HepG2 (cell line): ENCODE measurements at regions not wholly inside any gene's neighbourhood (a gene's known extent, or its start where the extent isn't known, plus 50 kb on each side); places are given as distances from the start of the nearest gene placed in this dataset.

ENCODE experiments used
- ATAC-seq: fragments of 200-7000 bp; cut with Tn5 transposase; 3 replicates; pipeline ENCODE4 v1.9.1; 2020; ENCODE audit warnings: mild to moderate bottlenecking, moderate library complexity
- BruUV-seq: library from RNA; stranded (reverse); fragments of 400-500 nt; replicated peaks from 2 replicates; lab custom pipeline; 2021; lab: Mats Ljungman, UMichigan
- CTCF ChIA-PET: fragments of 300-600 bp; formaldehyde crosslinking; extraction: SDS; loops from one replicate; lab custom pipeline; 2021; ENCODE audit warnings: low total read pairs, inconsistent platforms, low intra/inter-chr PET ratio; lab: Yijun Ruan, JAX
- POLR2A ChIA-PET: fragments of 350-600 bp; sonication (Branson Sonifier 250); formaldehyde crosslinking; loops from one replicate; lab custom pipeline; 2020; ENCODE audit warnings: antibody characterized with exemption, inconsistent platforms; lab: Yijun Ruan, JAX
- DNase-seq: peaks from one replicate; pipeline ENCODE4 v3.0.0-alpha.2; 2015; ENCODE audit warnings: low spot score
- FAIRE-seq: peaks from 3 replicates; lab custom pipeline; 2011; peaks lifted over from hg19 to GRCh38; lab: Jason Lieb, UNC
- H2AFZ ChIP-seq: one replicate; pipeline ENCODE4 v1.6.1; 2011; ENCODE audit warnings: low read length, inconsistent platforms
- H3K27ac ChIP-seq: fragments of 300-600 bp; 3 replicates; pipeline ENCODE4 v1.8.0; 2011; ENCODE audit warnings: mixed run types, mild to moderate bottlenecking, mixed read lengths, low read length, inconsistent platforms; ENCODE audit not compliant: insufficient read depth; ENCODE audit errors: extremely low read length
- H3K27me3 ChIP-seq, 2 experiments: fragments of 200-600 bp in 1 of 2; 2 replicates in 1 of 2; 3 replicates in 1 of 2; pipeline versions ENCODE4 v1.6.0 to v1.8.0; 2011; ENCODE audit warnings: low read length in 2 of 2, mild to moderate bottlenecking in 2 of 2, moderate library complexity in 2 of 2, inconsistent platforms in 1 of 2; ENCODE audit not compliant: insufficient read depth in 2 of 2, control insufficient read depth in 1 of 2
- H3K36me3 ChIP-seq, 2 experiments: fragments of 200-600 bp in 1 of 2; replicated peaks in 1 of 2; 2 replicates in 1 of 2; 3 replicates in 1 of 2; pipeline versions ENCODE4 v1.5.1 to v1.8.0; 2011; ENCODE audit warnings: low read length in 2 of 2, inconsistent platforms in 1 of 2; ENCODE audit not compliant: insufficient read depth in 2 of 2, control insufficient read depth in 1 of 2
- H3K4me1 ChIP-seq: 2 replicates; pipeline ENCODE4 v1.5.1; 2012; ENCODE audit warnings: low read length, inconsistent platforms; ENCODE audit not compliant: insufficient read depth
- H3K4me2 ChIP-seq: 2 replicates; pipeline ENCODE4 v1.6.0; 2011; ENCODE audit warnings: low read depth, low read length, inconsistent platforms
- H3K4me3 ChIP-seq, 3 experiments: fragments of 200-600 bp in 1 of 3; sonication (generic), shearing (Covaris generic) in 1 of 3; replicated peaks in 1 of 3; 2 replicates each; pipeline ENCODE4 v1.5.1; 2011 to 2016; ENCODE audit warnings: low read length in 3 of 3, inconsistent platforms in 2 of 3, low read depth in 2 of 3, mild to moderate bottlenecking in 2 of 3, control low read depth in 1 of 3, mixed read lengths in 1 of 3; ENCODE audit not compliant: insufficient read depth in 1 of 3
- H3K79me2 ChIP-seq: one replicate; pipeline ENCODE4 v1.6.1; 2011; ENCODE audit warnings: low read length, inconsistent platforms; ENCODE audit not compliant: insufficient read depth
- H3K9ac ChIP-seq: 2 replicates; pipeline ENCODE4 v1.6.0; 2011; ENCODE audit warnings: mild to moderate bottlenecking, low read depth, low read length, inconsistent platforms; ENCODE audit not compliant: insufficient read depth
- H3K9me3 ChIP-seq: 2 replicates; pipeline ENCODE4 v1.5.1; 2012; ENCODE audit warnings: mild to moderate bottlenecking, low read length
- H4K20me1 ChIP-seq: 2 replicates; pipeline ENCODE4 v1.6.0; 2011; ENCODE audit warnings: inconsistent platforms, mild to moderate bottlenecking, low read length, moderate library complexity; ENCODE audit not compliant: insufficient read depth
- FOXP1 ChIP-seq, 2 experiments: fragments of 450-650 bp in 1 of 2; IDR thresholded peaks; 2 replicates each; pipeline ENCODE4 v1.6.1; 2017 to 2018; ENCODE audit warnings: antibody characterized with exemption in 1 of 2
- HNF4A ChIP-seq: sonication (generic); formaldehyde crosslinking; IDR thresholded peaks from 2 replicates; pipeline ENCODE4 v1.4.0; 2020; ENCODE audit warnings: missing genetic modification reagents
- IRF2 ChIP-seq: IDR thresholded peaks from 2 replicates; pipeline ENCODE4 v1.6.1; 2018; ENCODE audit warnings: missing genetic modification reagents, missing compliant biosample characterization
- NFRKB ChIP-seq: fragments of 450-650 bp; IDR thresholded peaks from 2 replicates; pipeline ENCODE4 v1.6.1; 2017
- RARA ChIP-seq: IDR thresholded peaks from 2 replicates; pipeline ENCODE4 v1.6.1; 2016; ENCODE audit warnings: missing genetic modification reagents, missing compliant biosample characterization
- SIX4 ChIP-seq: sonication (generic); formaldehyde crosslinking; IDR thresholded peaks from 2 replicates; pipeline ENCODE4 v1.4.0; 2020; ENCODE audit warnings: missing genetic modification reagents
- SOX5 ChIP-seq: IDR thresholded peaks from 2 replicates; pipeline ENCODE4 v1.6.1; 2016; ENCODE audit warnings: borderline replicate concordance
- ZNF432 ChIP-seq: sonication (generic); formaldehyde crosslinking; IDR thresholded peaks from 2 replicates; pipeline ENCODE4 v1.5.0; 2020; ENCODE audit warnings: missing genetic modification reagents, mild to moderate bottlenecking, borderline replicate concordance
- ZNF44 ChIP-seq: sonication (generic); formaldehyde crosslinking; IDR thresholded peaks from 2 replicates; pipeline ENCODE4 v1.5.1; 2020; ENCODE audit warnings: mild to moderate bottlenecking, missing genetic modification reagents
- ZNF468 ChIP-seq: sonication (generic); formaldehyde crosslinking; IDR thresholded peaks from 2 replicates; pipeline ENCODE4 v1.8.0; 2022; ENCODE audit warnings: mild to moderate bottlenecking, moderate library complexity, missing genetic modification reagents
- ZNF510 ChIP-seq: sonication (generic); formaldehyde crosslinking; IDR thresholded peaks from 2 replicates; pipeline ENCODE4 v1.4.0; 2020; ENCODE audit warnings: low read depth, mild to moderate bottlenecking, missing genetic modification reagents
- WGBS: methylation state at CpG from one replicate; pipeline ENCODE4 v1.1.6; 2017; ENCODE audit warnings: low lambda C conversion rate; 5-methylcytosine and 5-hydroxymethylcytosine counted together
- in situ Hi-C: cut with HindIII; loops from 2 replicates; pipeline ENCODE4 v1.10.0; 2017; ENCODE audit warnings: low pct_unique_long_range_greater_than_20kb; ENCODE audit not compliant: extremely low pct_ligation_motif_present
- intact Hi-C: fragments of 100-400 bp; cut with micrococcal nuclease; formaldehyde crosslinking; loops from one replicate; pipeline ENCODE4 v1.10.0; 2022; ENCODE audit not compliant: unreplicated experiment
- TF ChIP-seq, protein P1 (sequence below): sonication (generic); formaldehyde crosslinking; conservative IDR thresholded peaks from 2 replicates; pipeline ENCODE4 v1.4.0; 2020; ENCODE audit warnings: mild to moderate bottlenecking, missing genetic modification reagents, moderate library complexity
- TF ChIP-seq, protein P2 (sequence below): IDR thresholded peaks from 2 replicates; pipeline ENCODE4 v1.6.1; 2016; ENCODE audit warnings: low read depth, control low read depth
- TF ChIP-seq, protein P3 (sequence below), 2 experiments: sonication (generic) in 1 of 2; formaldehyde crosslinking in 1 of 2; IDR thresholded peaks; 2 replicates each; pipeline versions ENCODE4 v1.4.0 to v1.6.1; 2016 to 2020; ENCODE audit warnings: borderline replicate concordance in 1 of 2, low read depth in 1 of 2, mild to moderate bottlenecking in 1 of 2, missing genetic modification reagents in 1 of 2
- TF ChIP-seq, protein P4 (sequence below): sonication (generic); formaldehyde crosslinking; IDR thresholded peaks from 2 replicates; pipeline ENCODE4 v1.4.0; 2020; ENCODE audit warnings: mild to moderate bottlenecking, missing genetic modification reagents

DNA sequence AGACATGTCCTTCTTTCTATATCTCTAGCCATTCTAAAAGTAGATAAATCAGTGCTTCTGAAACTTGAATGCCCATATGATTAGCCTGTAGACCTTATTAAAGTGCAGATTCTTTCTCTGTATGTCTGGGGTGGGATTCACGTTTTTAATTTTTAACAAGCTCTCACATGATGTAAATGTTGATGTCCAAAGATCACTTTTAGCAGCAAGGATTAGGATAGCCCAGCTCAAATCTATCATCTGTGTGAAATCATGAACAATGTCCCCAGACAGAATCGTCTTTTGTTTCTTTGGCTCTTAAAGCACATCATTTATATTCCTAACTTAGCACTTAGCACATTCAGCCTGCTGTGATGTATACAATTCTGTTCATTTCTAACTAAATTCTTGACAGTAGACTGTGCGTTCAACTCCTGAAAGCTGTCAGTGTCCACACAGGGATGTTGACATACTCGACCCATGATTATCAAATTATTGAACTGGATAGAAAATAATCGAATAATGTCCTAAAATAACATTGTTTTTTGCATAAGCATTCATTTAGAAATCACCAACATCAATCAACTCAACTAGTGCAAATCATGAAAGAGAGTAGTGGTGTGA lies 102.1 kb upstream of the MLIP start:
- FAIRE-seq (peak; percentile 37), DNase-seq (peak; percentile 52), ATAC-seq (peak; percentile 70)
- in situ Hi-C loops (no loop called here), intact Hi-C loops (no loop called here)
- peak overlapping the region; percentile 39 for H2AFZ ChIP-seq
- ChIA-PET CTCF (no interaction called here), POLR2A (no interaction called here)
- no peaks in the 10 kb centered on the region; a peak in 1 of 5 replicates for H3K27me3 ChIP-seq
- no peaks in the 10 kb centered on the region for H4K20me1 ChIP-seq
- BruUV-seq = no TSS peak
- H3K27ac ChIP-seq = no peak overlapping the region
- no peaks in the 10 kb centered on the region for H3K36me3 ChIP-seq
- H3K4me3 ChIP-seq = peak overlapping the region in 2 of 3 experiments; percentile 11 to 22; a peak in 2 of 6 replicates
- TF ChIP-seq ZNF510 (no peak), HNF4A (peak; percentile 71), ZNF432 (no peak), ZNF44 (CRISPR knock-in tag) (no peak), IRF2 (CRISPR knock-in tag) (no peak), FOXP1 (IDR thresholded peaks at IDR 0.05) (no peak), FOXP1 (CRISPR knock-in tag; IDR thresholded peaks at IDR 0.05) (no peak), SOX5 (CRISPR knock-in tag) (peak; percentile 12; the same call in 1 of the 2 replicates), SIX4 (CRISPR knock-in tag) (no peak), NFRKB (no peak), ZNF468 (CRISPR knock-in tag) (no peak), RARA (CRISPR knock-in tag) (no peak)
- TF ChIP-seq, protein P1, sequence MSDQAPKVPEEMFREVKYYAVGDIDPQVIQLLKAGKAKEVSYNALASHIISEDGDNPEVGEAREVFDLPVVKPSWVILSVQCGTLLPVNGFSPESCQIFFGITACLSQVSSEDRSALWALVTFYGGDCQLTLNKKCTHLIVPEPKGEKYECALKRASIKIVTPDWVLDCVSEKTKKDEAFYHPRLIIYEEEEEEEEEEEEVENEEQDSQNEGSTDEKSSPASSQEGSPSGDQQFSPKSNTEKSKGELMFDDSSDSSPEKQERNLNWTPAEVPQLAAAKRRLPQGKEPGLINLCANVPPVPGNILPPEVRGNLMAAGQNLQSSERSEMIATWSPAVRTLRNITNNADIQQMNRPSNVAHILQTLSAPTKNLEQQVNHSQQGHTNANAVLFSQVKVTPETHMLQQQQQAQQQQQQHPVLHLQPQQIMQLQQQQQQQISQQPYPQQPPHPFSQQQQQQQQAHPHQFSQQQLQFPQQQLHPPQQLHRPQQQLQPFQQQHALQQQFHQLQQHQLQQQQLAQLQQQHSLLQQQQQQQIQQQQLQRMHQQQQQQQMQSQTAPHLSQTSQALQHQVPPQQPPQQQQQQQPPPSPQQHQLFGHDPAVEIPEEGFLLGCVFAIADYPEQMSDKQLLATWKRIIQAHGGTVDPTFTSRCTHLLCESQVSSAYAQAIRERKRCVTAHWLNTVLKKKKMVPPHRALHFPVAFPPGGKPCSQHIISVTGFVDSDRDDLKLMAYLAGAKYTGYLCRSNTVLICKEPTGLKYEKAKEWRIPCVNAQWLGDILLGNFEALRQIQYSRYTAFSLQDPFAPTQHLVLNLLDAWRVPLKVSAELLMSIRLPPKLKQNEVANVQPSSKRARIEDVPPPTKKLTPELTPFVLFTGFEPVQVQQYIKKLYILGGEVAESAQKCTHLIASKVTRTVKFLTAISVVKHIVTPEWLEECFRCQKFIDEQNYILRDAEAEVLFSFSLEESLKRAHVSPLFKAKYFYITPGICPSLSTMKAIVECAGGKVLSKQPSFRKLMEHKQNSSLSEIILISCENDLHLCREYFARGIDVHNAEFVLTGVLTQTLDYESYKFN (CRISPR knock-in tag) = peak; percentile 46
- TF ChIP-seq, protein P2, sequence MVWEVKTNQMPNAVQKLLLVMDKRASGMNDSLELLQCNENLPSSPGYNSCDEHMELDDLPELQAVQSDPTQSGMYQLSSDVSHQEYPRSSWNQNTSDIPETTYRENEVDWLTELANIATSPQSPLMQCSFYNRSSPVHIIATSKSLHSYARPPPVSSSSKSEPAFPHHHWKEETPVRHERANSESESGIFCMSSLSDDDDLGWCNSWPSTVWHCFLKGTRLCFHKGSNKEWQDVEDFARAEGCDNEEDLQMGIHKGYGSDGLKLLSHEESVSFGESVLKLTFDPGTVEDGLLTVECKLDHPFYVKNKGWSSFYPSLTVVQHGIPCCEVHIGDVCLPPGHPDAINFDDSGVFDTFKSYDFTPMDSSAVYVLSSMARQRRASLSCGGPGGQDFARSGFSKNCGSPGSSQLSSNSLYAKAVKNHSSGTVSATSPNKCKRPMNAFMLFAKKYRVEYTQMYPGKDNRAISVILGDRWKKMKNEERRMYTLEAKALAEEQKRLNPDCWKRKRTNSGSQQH (CRISPR knock-in tag) = no peak
- TF ChIP-seq, protein P3, sequence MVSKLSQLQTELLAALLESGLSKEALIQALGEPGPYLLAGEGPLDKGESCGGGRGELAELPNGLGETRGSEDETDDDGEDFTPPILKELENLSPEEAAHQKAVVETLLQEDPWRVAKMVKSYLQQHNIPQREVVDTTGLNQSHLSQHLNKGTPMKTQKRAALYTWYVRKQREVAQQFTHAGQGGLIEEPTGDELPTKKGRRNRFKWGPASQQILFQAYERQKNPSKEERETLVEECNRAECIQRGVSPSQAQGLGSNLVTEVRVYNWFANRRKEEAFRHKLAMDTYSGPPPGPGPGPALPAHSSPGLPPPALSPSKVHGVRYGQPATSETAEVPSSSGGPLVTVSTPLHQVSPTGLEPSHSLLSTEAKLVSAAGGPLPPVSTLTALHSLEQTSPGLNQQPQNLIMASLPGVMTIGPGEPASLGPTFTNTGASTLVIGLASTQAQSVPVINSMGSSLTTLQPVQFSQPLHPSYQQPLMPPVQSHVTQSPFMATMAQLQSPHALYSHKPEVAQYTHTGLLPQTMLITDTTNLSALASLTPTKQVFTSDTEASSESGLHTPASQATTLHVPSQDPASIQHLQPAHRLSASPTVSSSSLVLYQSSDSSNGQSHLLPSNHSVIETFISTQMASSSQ (IDR thresholded peaks at IDR 0.05; ENCODE audit: low read depth) = 0 out of 2 replicates have a peak, but pooled peaks have one; percentile 30
- TF ChIP-seq, protein P3 (CRISPR knock-in tag; IDR thresholded peaks at IDR 0.05; ENCODE audit: borderline replicate concordance) = no peak; the same call in 1 of the 2 replicates
- TF ChIP-seq, protein P4, sequence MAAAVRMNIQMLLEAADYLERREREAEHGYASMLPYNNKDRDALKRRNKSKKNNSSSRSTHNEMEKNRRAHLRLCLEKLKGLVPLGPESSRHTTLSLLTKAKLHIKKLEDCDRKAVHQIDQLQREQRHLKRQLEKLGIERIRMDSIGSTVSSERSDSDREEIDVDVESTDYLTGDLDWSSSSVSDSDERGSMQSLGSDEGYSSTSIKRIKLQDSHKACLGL (CRISPR knock-in tag) = no peak
- no peak overlapping the region for H3K9ac ChIP-seq
- no peaks in the 10 kb centered on the region for H3K9me3 ChIP-seq
- no peaks in the 10 kb centered on the region for H3K79me2 ChIP-seq
- H3K4me1 ChIP-seq = peaks cover 34% of the 10 kb centered on the region
- peak overlapping the region; percentile 66 for H3K4me2 ChIP-seq
- 1% methylated on average over 5 of the region's 5 CpGs for WGBS
